Middle frontal gyrus (tissue), 1 donor: ENCODE measurements at regions not wholly inside any gene's neighbourhood (a gene's known extent, or its start where the extent isn't known, plus 50 kb on each side); places are given as distances from the start of the nearest gene placed in this dataset.
"Not testable (repeated sequence)": the region's sequence is repeated elsewhere in the genome, so short reads cannot be mapped to it uniquely, and the experiment has no call there.

ENCODE experiments used
- DNase-seq: peaks from one replicate; pipeline ENCODE4 v3.0.0-alpha.2; 2015; ENCODE audit warnings: low spot score; ENCODE audit errors: extremely low spot score

- no peak for DNase-seq
Observed at GRCh38 chr3:139198929-139199328, 144.9 kb upstream of the MRPS22 start.

- DNase-seq: no peak
Observed at GRCh38 chr3:139199421-139200010, 144.3 kb upstream of the MRPS22 start.

GRCh38 chr3:139201446-139202225 lies 142.2 kb upstream of the MRPS22 start:
- DNase-seq: no peak

GRCh38 chr3:139202226-139202958 lies 141.4 kb upstream of the MRPS22 start:
- no peak for DNase-seq

- no peak for DNase-seq
Observed at GRCh38 chr3:139202959-139203349, 140.9 kb upstream of the MRPS22 start.

- DNase-seq: no peak
Observed at GRCh38 chr3:139203752-139204151, 140.1 kb upstream of the MRPS22 start.

- no peak for DNase-seq
Observed at GRCh38 chr3:139204728-139205127, 139.1 kb upstream of the MRPS22 start.

- DNase-seq: no peak
Observed at GRCh38 chr3:139213936-139214335, 129.9 kb upstream of the MRPS22 start.

- no peak for DNase-seq
Observed at GRCh38 chr3:139216958-139217357, 126.9 kb upstream of the MRPS22 start.

- DNase-seq: no peak
Observed at GRCh38 chr3:139217633-139218032, 126.2 kb upstream of the MRPS22 start.

GRCh38 chr3:139218046-139218445 lies 125.8 kb upstream of the MRPS22 start:
- no peak for DNase-seq

- no peak for DNase-seq
Observed at GRCh38 chr3:139219463-139219862, 124.4 kb upstream of the MRPS22 start.

- DNase-seq: no peak
Observed at GRCh38 chr3:139222100-139222657, 121.6 kb upstream of the MRPS22 start.

- DNase-seq: no peak
Observed at GRCh38 chr3:139225548-139225947, 118.3 kb upstream of the MRPS22 start.

GRCh38 chr3:139226731-139227130 lies 117.1 kb upstream of the MRPS22 start:
- no peak for DNase-seq

- DNase-seq: no peak
Observed at GRCh38 chr3:139227165-139227564, 116.7 kb upstream of the MRPS22 start.

GRCh38 chr3:139227827-139228226 lies 116.0 kb upstream of the MRPS22 start:
- no peak for DNase-seq

- no peak for DNase-seq
Observed at GRCh38 chr3:139230391-139230790, 113.4 kb upstream of the MRPS22 start.

- DNase-seq: no peak
Observed at GRCh38 chr3:139231555-139232281, 112.1 kb upstream of the MRPS22 start.

GRCh38 chr3:139232341-139232740 lies 111.5 kb upstream of the MRPS22 start:
- DNase-seq: not testable (repeated sequence)

- DNase-seq: no peak
Observed at GRCh38 chr3:139234491-139234890, 109.3 kb upstream of the MRPS22 start.
